HK-2 (cell line): ENCODE measurements at regions not wholly inside any gene's neighbourhood (a gene's known extent, or its start where the extent isn't known, plus 50 kb on each side); places are given as distances from the start of the nearest gene placed in this dataset.
"Not testable (repeated sequence)": the region's sequence is repeated elsewhere in the genome, so short reads cannot be mapped to it uniquely, and the experiment has no call there.

Source experiments
- DNase-seq: peaks from one replicate; pipeline ENCODE4 v3.0.0-alpha.2; 2018; ENCODE audit not compliant: unreplicated experiment

GRCh38 chr16:58882292-58882691, 148.2 kb upstream of the GOT2 start:
- no peak for DNase-seq

GRCh38 chr16:58878641-58879040, 144.5 kb upstream of the GOT2 start:
- DNase-seq, result not testable (repeated sequence)

GRCh38 chr16:58866935-58867334, 132.8 kb upstream of the GOT2 start:
- DNase-seq, result no peak

- no peak for DNase-seq
Observed at GRCh38 chr16:58863761-58864160, 129.6 kb upstream of the GOT2 start.

GRCh38 chr16:58863042-58863441, 128.9 kb upstream of the GOT2 start:
- no peak for DNase-seq

GRCh38 chr16:58862334-58863021, 128.4 kb upstream of the GOT2 start:
- DNase-seq, result no peak

- DNase-seq, result no peak
Observed at GRCh38 chr16:58859958-58860669, 126.0 kb upstream of the GOT2 start.

GRCh38 chr16:58858577-58858976, 124.5 kb upstream of the GOT2 start:
- DNase-seq, result not testable (repeated sequence)

GRCh38 chr16:58855291-58855863, 121.3 kb upstream of the GOT2 start:
- DNase-seq, result no peak

GRCh38 chr16:58853854-58854791, 120.0 kb upstream of the GOT2 start:
- no peak for DNase-seq

- DNase-seq, result no peak
Observed at GRCh38 chr16:58850678-58851020, 116.5 kb upstream of the GOT2 start.

GRCh38 chr16:58850019-58850677, 116.0 kb upstream of the GOT2 start:
- DNase-seq, result no peak

GRCh38 chr16:58848662-58849002, 114.5 kb upstream of the GOT2 start:
- DNase-seq, result no peak

- DNase-seq, result no peak
Observed at GRCh38 chr16:58847902-58848661, 114.0 kb upstream of the GOT2 start.

GRCh38 chr16:58846226-58846625, 112.1 kb upstream of the GOT2 start:
- not testable (repeated sequence) for DNase-seq

- DNase-seq, result peak; percentile 2
Observed at GRCh38 chr16:58843675-58844074, 109.6 kb upstream of the GOT2 start.

- DNase-seq, result no peak
Observed at GRCh38 chr16:58842746-58843145, 108.6 kb upstream of the GOT2 start.

GRCh38 chr16:58842156-58842555, 108.0 kb upstream of the GOT2 start:
- DNase-seq, result no peak

- DNase-seq, result no peak
Observed at GRCh38 chr16:58837950-58838349, 103.8 kb upstream of the GOT2 start.

GRCh38 chr16:58836427-58836826, 102.3 kb upstream of the GOT2 start:
- DNase-seq, result no peak

GRCh38 chr16:58832386-58832895, 98.3 kb upstream of the GOT2 start:
- DNase-seq, result no peak
